PFSK-1 (cell line): ENCODE measurements at regions not wholly inside any gene's neighbourhood (a gene's known extent, or its start where the extent isn't known, plus 50 kb on each side); places are given as distances from the start of the nearest gene placed in this dataset.

Experiments
- FOXP2 ChIP-seq: optimal IDR thresholded peaks from 2 replicates; pipeline ENCODE3; 2011; ENCODE audit warnings: borderline replicate concordance, control low read depth, inconsistent platforms; ENCODE audit not compliant: insufficient read depth; ENCODE audit errors: extremely low read length, extremely low read depth
- POLR2AphosphoS5 ChIP-seq: IDR thresholded peaks from 2 replicates; pipeline ENCODE4 v1.6.1; 2012; ENCODE audit warnings: low read depth, mild to moderate bottlenecking, control low read depth, low read length, moderate library complexity
- SIN3A ChIP-seq: IDR thresholded peaks from 2 replicates; pipeline ENCODE4 v1.6.1; 2012; ENCODE audit warnings: mild to moderate bottlenecking, low read length, moderate library complexity, borderline replicate concordance; ENCODE audit not compliant: insufficient read depth
- TAF1 ChIP-seq: IDR thresholded peaks from 2 replicates; pipeline ENCODE4 v1.6.1; 2012; ENCODE audit warnings: low read length, control low read depth, borderline replicate concordance; ENCODE audit not compliant: insufficient read depth
- TF ChIP-seq, protein P1 (sequence below), 2 experiments: IDR thresholded peaks; 2 replicates each; pipeline versions ENCODE4 v1.6.1 to v1.8.0; 2011 to 2012; ENCODE audit warnings: low read depth in 2 of 2, low read length in 2 of 2, control low read depth in 1 of 2, inconsistent platforms in 1 of 2, mild to moderate bottlenecking in 1 of 2, moderate library complexity in 1 of 2; ENCODE audit not compliant: insufficient read depth in 1 of 2

DNA sequence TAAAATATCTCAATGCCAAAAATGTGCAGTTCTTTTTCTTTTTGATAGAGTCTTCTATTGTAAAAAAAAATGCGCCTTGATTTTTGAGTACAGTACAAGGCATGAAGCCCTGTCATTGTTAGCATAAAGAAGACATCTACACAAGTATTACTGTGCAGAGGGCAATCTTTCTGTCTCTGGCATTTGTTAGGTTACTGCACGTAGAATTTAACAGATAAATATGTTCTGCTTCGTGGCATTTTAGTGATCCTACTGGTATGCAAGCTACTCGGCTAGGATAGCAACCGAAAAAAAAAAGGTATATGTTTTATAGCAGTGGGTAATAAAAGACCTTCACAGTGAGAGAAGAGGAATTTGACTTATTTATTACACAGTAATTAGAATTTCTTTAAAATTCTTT is 492.9 kb upstream of the ADGRL2 start:
- TF ChIP-seq TAF1 (no peak), POLR2AphosphoS5 (no peak), FOXP2 (no peak), SIN3A (no peak)
- TF ChIP-seq, protein P1, sequence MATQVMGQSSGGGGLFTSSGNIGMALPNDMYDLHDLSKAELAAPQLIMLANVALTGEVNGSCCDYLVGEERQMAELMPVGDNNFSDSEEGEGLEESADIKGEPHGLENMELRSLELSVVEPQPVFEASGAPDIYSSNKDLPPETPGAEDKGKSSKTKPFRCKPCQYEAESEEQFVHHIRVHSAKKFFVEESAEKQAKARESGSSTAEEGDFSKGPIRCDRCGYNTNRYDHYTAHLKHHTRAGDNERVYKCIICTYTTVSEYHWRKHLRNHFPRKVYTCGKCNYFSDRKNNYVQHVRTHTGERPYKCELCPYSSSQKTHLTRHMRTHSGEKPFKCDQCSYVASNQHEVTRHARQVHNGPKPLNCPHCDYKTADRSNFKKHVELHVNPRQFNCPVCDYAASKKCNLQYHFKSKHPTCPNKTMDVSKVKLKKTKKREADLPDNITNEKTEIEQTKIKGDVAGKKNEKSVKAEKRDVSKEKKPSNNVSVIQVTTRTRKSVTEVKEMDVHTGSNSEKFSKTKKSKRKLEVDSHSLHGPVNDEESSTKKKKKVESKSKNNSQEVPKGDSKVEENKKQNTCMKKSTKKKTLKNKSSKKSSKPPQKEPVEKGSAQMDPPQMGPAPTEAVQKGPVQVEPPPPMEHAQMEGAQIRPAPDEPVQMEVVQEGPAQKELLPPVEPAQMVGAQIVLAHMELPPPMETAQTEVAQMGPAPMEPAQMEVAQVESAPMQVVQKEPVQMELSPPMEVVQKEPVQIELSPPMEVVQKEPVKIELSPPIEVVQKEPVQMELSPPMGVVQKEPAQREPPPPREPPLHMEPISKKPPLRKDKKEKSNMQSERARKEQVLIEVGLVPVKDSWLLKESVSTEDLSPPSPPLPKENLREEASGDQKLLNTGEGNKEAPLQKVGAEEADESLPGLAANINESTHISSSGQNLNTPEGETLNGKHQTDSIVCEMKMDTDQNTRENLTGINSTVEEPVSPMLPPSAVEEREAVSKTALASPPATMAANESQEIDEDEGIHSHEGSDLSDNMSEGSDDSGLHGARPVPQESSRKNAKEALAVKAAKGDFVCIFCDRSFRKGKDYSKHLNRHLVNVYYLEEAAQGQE (IDR thresholded peaks at IDR 0.05; ENCODE audit: insufficient read depth in 1 of 2, low read depth in 2 of 2, low read length in 2 of 2) = no peak
